ENCODE measurements at regions not wholly inside any gene's neighbourhood (a gene's known extent, or its start where the extent isn't known, plus 50 kb on each side); places are given as distances from the start of the nearest gene placed in this dataset.

- TF ChIP-seq CTCF (conservative IDR thresholded peaks at IDR 0.05; ENCODE audit: low read length): peak; percentile 56
- TF ChIP-seq EZH2phosphoT487 (IDR thresholded peaks at IDR 0.05; ENCODE audit: borderline replicate concordance, low read depth, low read length): no peak
These were observed 140.3 kb upstream of the CXCL13 start for GRCh38 chr4:77465271-77465670.

Measured in OCI-LY7 (cell line).